ENCODE measurements at regions not wholly inside any gene's neighbourhood (a gene's known extent, or its start where the extent isn't known, plus 50 kb on each side); places are given as distances from the start of the nearest gene placed in this dataset.

GRCh38 chr5:67680099-67680498 is 483.5 kb upstream of the CD180 start:
- H3K4me3 ChIP-seq (ENCODE audit: low read depth, low read length), result no peak overlapping the region
- no peak for TF ChIP-seq CTCF (IDR thresholded peaks at IDR 0.05; ENCODE audit: insufficient read depth, low read depth, low read length)
- DNase-seq (ENCODE audit: low read depth), result no peak

GRCh38 chr5:67679184-67679841 is 482.7 kb upstream of the CD180 start:
- H3K4me3 ChIP-seq (ENCODE audit: low read depth, low read length), result no peak overlapping the region
- no peak for TF ChIP-seq CTCF (IDR thresholded peaks at IDR 0.05; ENCODE audit: insufficient read depth, low read depth, low read length)
- DNase-seq (ENCODE audit: low read depth), result no peak

GRCh38 chr5:67678594-67678993 is 482.0 kb upstream of the CD180 start:
- no peak for TF ChIP-seq CTCF (IDR thresholded peaks at IDR 0.05; ENCODE audit: insufficient read depth, low read depth, low read length)
- no peak for DNase-seq (ENCODE audit: low read depth)
- H3K4me3 ChIP-seq (ENCODE audit: low read depth, low read length), result no peak overlapping the region

- no peak for TF ChIP-seq CTCF (IDR thresholded peaks at IDR 0.05; ENCODE audit: insufficient read depth, low read depth, low read length)
- DNase-seq (ENCODE audit: low read depth), result no peak
- H3K4me3 ChIP-seq (ENCODE audit: low read depth, low read length), result no peak overlapping the region
These were observed 480.9 kb upstream of the CD180 start for GRCh38 chr5:67677422-67677970.

- no peak overlapping the region for H3K4me3 ChIP-seq (ENCODE audit: low read depth, low read length)
- TF ChIP-seq CTCF (IDR thresholded peaks at IDR 0.05; ENCODE audit: insufficient read depth, low read depth, low read length), result no peak
These were observed 480.3 kb upstream of the CD180 start for GRCh38 chr5:67676863-67677262.

GRCh38 chr5:67674159-67674655 is 477.6 kb upstream of the CD180 start:
- DNase-seq (ENCODE audit: low read depth), result no peak
- H3K4me3 ChIP-seq (ENCODE audit: low read depth, low read length), result no peak overlapping the region
- TF ChIP-seq CTCF (IDR thresholded peaks at IDR 0.05; ENCODE audit: insufficient read depth, low read depth, low read length), result no peak

More at GRCh38 chr5:67676863-67677262, 480.3 kb upstream of the CD180 start:
- no peak for DNase-seq (ENCODE audit: low read depth)
